ENCODE measurements at regions not wholly inside any gene's neighbourhood (a gene's known extent, or its start where the extent isn't known, plus 50 kb on each side); places are given as distances from the start of the nearest gene placed in this dataset.

DNA sequence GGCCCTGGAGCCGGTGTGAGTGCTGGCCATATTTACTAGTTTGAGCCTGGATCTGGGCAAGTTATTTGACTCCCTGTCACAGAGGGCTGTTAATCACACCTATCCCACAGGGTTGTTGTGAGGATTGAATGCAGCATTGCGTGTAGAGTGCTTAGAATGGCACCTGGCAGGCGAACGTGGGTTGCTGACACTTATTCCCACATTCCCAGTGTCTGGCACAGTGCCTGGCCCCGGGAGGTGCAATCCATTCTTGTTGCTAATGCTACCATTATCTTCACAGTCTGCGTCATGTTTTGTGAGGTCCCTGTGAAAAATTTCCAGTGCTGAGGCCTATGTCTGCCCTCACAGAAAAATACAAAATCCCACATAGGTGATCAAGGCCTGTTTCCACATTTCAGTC, 66.1 kb downstream of the CD2 start:
- TF ChIP-seq, protein P1, sequence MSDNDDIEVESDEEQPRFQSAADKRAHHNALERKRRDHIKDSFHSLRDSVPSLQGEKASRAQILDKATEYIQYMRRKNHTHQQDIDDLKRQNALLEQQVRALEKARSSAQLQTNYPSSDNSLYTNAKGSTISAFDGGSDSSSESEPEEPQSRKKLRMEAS (IDR thresholded peaks at IDR 0.05), result no peak
- TF ChIP-seq, protein P2, sequence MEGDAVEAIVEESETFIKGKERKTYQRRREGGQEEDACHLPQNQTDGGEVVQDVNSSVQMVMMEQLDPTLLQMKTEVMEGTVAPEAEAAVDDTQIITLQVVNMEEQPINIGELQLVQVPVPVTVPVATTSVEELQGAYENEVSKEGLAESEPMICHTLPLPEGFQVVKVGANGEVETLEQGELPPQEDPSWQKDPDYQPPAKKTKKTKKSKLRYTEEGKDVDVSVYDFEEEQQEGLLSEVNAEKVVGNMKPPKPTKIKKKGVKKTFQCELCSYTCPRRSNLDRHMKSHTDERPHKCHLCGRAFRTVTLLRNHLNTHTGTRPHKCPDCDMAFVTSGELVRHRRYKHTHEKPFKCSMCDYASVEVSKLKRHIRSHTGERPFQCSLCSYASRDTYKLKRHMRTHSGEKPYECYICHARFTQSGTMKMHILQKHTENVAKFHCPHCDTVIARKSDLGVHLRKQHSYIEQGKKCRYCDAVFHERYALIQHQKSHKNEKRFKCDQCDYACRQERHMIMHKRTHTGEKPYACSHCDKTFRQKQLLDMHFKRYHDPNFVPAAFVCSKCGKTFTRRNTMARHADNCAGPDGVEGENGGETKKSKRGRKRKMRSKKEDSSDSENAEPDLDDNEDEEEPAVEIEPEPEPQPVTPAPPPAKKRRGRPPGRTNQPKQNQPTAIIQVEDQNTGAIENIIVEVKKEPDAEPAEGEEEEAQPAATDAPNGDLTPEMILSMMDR (IDR thresholded peaks at IDR 0.05 in 2 of 3, conservative IDR thresholded peaks at IDR 0.05 in 1 of 3; ENCODE audit: borderline replicate concordance in 1 of 3, insufficient read depth in 1 of 3, low read depth in 2 of 3, low read length in 2 of 3), result no peak
- TF ChIP-seq, protein P3, sequence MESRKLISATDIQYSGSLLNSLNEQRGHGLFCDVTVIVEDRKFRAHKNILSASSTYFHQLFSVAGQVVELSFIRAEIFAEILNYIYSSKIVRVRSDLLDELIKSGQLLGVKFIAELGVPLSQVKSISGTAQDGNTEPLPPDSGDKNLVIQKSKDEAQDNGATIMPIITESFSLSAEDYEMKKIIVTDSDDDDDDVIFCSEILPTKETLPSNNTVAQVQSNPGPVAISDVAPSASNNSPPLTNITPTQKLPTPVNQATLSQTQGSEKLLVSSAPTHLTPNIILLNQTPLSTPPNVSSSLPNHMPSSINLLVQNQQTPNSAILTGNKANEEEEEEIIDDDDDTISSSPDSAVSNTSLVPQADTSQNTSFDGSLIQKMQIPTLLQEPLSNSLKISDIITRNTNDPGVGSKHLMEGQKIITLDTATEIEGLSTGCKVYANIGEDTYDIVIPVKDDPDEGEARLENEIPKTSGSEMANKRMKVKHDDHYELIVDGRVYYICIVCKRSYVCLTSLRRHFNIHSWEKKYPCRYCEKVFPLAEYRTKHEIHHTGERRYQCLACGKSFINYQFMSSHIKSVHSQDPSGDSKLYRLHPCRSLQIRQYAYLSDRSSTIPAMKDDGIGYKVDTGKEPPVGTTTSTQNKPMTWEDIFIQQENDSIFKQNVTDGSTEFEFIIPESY (IDR thresholded peaks at IDR 0.05; ENCODE audit: extremely low read depth, insufficient replicate concordance, low read length), result no peak
- TF ChIP-seq POLR2AphosphoS5 (IDR thresholded peaks at IDR 0.05; ENCODE audit: low read depth, low read length) (no peak), EZH2phosphoT487 (IDR thresholded peaks at IDR 0.05; ENCODE audit: borderline replicate concordance) (no peak), CEBPB (IDR thresholded peaks at IDR 0.05; ENCODE audit: low read depth) (no peak), JUND (IDR thresholded peaks at IDR 0.05) (no peak), ZFX (IDR thresholded peaks at IDR 0.05) (no peak), POLR2A (IDR thresholded peaks at IDR 0.05; ENCODE audit: borderline replicate concordance, extremely low read depth, insufficient read depth, insufficient read length) (no peak), SP1 (IDR thresholded peaks at IDR 0.05; ENCODE audit: low read depth) (no peak), TCF7L2 (IDR thresholded peaks at IDR 0.05; ENCODE audit: borderline replicate concordance, extremely low read depth, insufficient read depth, insufficient read length) (no peak), ELF1 (IDR thresholded peaks at IDR 0.05; ENCODE audit: borderline replicate concordance, low read depth) (no peak), EZH2 (IDR thresholded peaks at IDR 0.05) (no peak), RAD21 (IDR thresholded peaks at IDR 0.05; ENCODE audit: low read depth) (no peak)
